A549 (cell line): ENCODE measurements at regions not wholly inside any gene's neighbourhood (a gene's known extent, or its start where the extent isn't known, plus 50 kb on each side); places are given as distances from the start of the nearest gene placed in this dataset.
"Not testable (repeated sequence)": the region's sequence is repeated elsewhere in the genome, so short reads cannot be mapped to it uniquely, and the experiment has no call there.

Experiments
- ATAC-seq, 2 experiments: fragments of 200-7000 bp in 1 of 2; fragments of >200 bp in 1 of 2; cut with Nextera tagmentation in 1 of 2; cut with Tn5 transposase in 1 of 2; 3 replicates each; pipeline versions ENCODE4 v1.8.0 to v1.9.1; 2018 to 2020; ENCODE audit warnings: mild to moderate bottlenecking in 1 of 2, moderate library complexity in 1 of 2
- CTCF ChIA-PET: fragments of 300-600 bp; sonication (Branson Sonifier 250); formaldehyde crosslinking; extraction: SDS; loops from one replicate; lab custom pipeline; 2021; ENCODE audit warnings: antibody characterized with exemption, inconsistent platforms; lab: Yijun Ruan, JAX
- POLR2A ChIA-PET: fragments of 350-600 bp; formaldehyde crosslinking; extraction: SDS; loops from one replicate; lab custom pipeline; 2021; ENCODE audit warnings: antibody characterized with exemption, inconsistent platforms; lab: Yijun Ruan, JAX
- DNase-seq, 2 experiments: peaks; one replicate each; pipeline versions ENCODE4 v3.0.0 to v3.0.0-alpha.2; 2011 to 2016; ENCODE audit warnings: low read depth in 1 of 2, low spot score in 1 of 2
- FAIRE-seq: peaks from 2 replicates; lab custom pipeline; 2011; peaks lifted over from hg19 to GRCh38; lab: Jason Lieb, UNC
- H3K27ac ChIP-seq, 2 experiments: fragments of >200 bp; sonication (Bioruptor Twin); formaldehyde crosslinking; 3 replicates each; pipeline ENCODE4 v1.5.1; 2016 to 2017
- H3K4me1 ChIP-seq: fragments of >200 bp; sonication (Bioruptor Twin); formaldehyde crosslinking; 3 replicates; pipeline ENCODE4 v1.6.1; 2016
- H3K4me2 ChIP-seq: fragments of >200 bp; sonication (Bioruptor Twin); formaldehyde crosslinking; 3 replicates; pipeline ENCODE4 v1.6.1; 2016
- H3K4me3 ChIP-seq: fragments of >200 bp; sonication (Bioruptor Twin); formaldehyde crosslinking; 3 replicates; pipeline ENCODE4 v1.5.1; 2016
- H3K9me3 ChIP-seq: fragments of >200 bp; sonication (Bioruptor Twin); formaldehyde crosslinking; 3 replicates; pipeline ENCODE4 v1.6.1; 2016
- CBX2 ChIP-seq: fragments of 200-600 bp; sonication (generic); IDR thresholded peaks from 2 replicates; pipeline ENCODE4 v1.6.1; 2016; ENCODE audit warnings: low read depth, mild to moderate bottlenecking, borderline replicate concordance
- CEBPB ChIP-seq, 2 experiments: fragments of >200 bp in 1 of 2; sonication (Bioruptor Twin) in 1 of 2; formaldehyde crosslinking in 1 of 2; IDR thresholded peaks; 2 replicates each; pipeline ENCODE4 v1.6.1; 2012 to 2016
- E2F6 ChIP-seq: IDR thresholded peaks from 2 replicates; pipeline ENCODE4 v1.6.1; 2012; ENCODE audit warnings: low read depth, borderline replicate concordance
- EHF ChIP-seq: fragments of 250-450 bp; sonication (Bioruptor Pico); IDR thresholded peaks from 2 replicates; pipeline ENCODE4 v1.5.0; 2020; ENCODE audit warnings: mild to moderate bottlenecking
- ELK1 ChIP-seq: fragments of 150-350 bp; IDR thresholded peaks from 2 replicates; pipeline ENCODE4 v1.6.1; 2014; ENCODE audit warnings: low read depth, mild to moderate bottlenecking, low read length
- EP300 ChIP-seq, 2 experiments: fragments of >200 bp; sonication (Bioruptor Twin); formaldehyde crosslinking; IDR thresholded peaks; 2 replicates in 1 of 2; 3 replicates in 1 of 2; pipeline ENCODE4 v1.6.1; 2016 to 2017
- ESRRA ChIP-seq: fragments of 150-350 bp; IDR thresholded peaks from 2 replicates; pipeline ENCODE4 v1.6.1; 2014; ENCODE audit warnings: mild to moderate bottlenecking, low read length, borderline replicate concordance
- FOSL2 ChIP-seq, 2 experiments: fragments of 450-650 bp in 1 of 2; fragments of >200 bp in 1 of 2; sonication (Bioruptor Twin) in 1 of 2; formaldehyde crosslinking; IDR thresholded peaks; 2 replicates each; pipeline versions ENCODE4 v1.5.0 to v1.6.1; 2016 to 2020; ENCODE audit warnings: mild to moderate bottlenecking in 1 of 2, moderate library complexity in 1 of 2
- HDAC2 ChIP-seq: fragments of 200-600 bp; sonication (generic); IDR thresholded peaks from 2 replicates; pipeline ENCODE4 v1.6.1; 2016
- HES2 ChIP-seq: fragments of >200 bp; sonication (Bioruptor Twin); formaldehyde crosslinking; IDR thresholded peaks from 2 replicates; pipeline ENCODE4 v1.6.1; 2016
- HEYL ChIP-seq: fragments of 250-450 bp; sonication (Bioruptor Pico); IDR thresholded peaks from 2 replicates; pipeline ENCODE4 v1.8.0; 2021; ENCODE audit warnings: mild to moderate bottlenecking, moderate library complexity
- JUN ChIP-seq, 2 experiments: fragments of >200 bp; sonication (Bioruptor Twin); formaldehyde crosslinking; IDR thresholded peaks; 2 replicates in 1 of 2; 3 replicates in 1 of 2; pipeline ENCODE4 v1.6.1; 2016 to 2017
- MAZ ChIP-seq: fragments of 150-350 bp; IDR thresholded peaks from 2 replicates; pipeline ENCODE4 v1.6.1; 2014; ENCODE audit warnings: antibody characterized with exemption, low read depth, low read length, borderline replicate concordance
- PHF8 ChIP-seq: fragments of 200-600 bp; sonication (generic); IDR thresholded peaks from 2 replicates; pipeline ENCODE4 v1.6.1; 2016; ENCODE audit warnings: low read depth, mild to moderate bottlenecking, antibody characterized with exemption, moderate library complexity, borderline replicate concordance
- POLR2AphosphoS2 ChIP-seq: conservative IDR thresholded peaks from 2 replicates; pipeline ENCODE4 v1.6.1; 2012; ENCODE audit warnings: low read length, improper control_type of control experiment, inconsistent platforms
- RARB ChIP-seq: fragments of 250-450 bp; sonication (Bioruptor Pico); IDR thresholded peaks from 2 replicates; pipeline ENCODE4 v1.8.0; 2021; ENCODE audit warnings: mild to moderate bottlenecking, moderate library complexity
- RCOR1 ChIP-seq: fragments of 150-350 bp; IDR thresholded peaks from 2 replicates; pipeline ENCODE4 v1.6.1; 2014; ENCODE audit warnings: antibody characterized with exemption, low read length, low read depth
- REST ChIP-seq: fragments of 200-600 bp; sonication (generic); IDR thresholded peaks from 2 replicates; pipeline ENCODE4 v1.6.1; 2016; ENCODE audit warnings: antibody characterized with exemption, mild to moderate bottlenecking, moderate library complexity
- ZC3H11A ChIP-seq: fragments of 450-650 bp; IDR thresholded peaks from 2 replicates; pipeline ENCODE4 v1.6.1; 2014; ENCODE audit warnings: antibody characterized with exemption, mild to moderate bottlenecking
- WGBS: methylation state at CpG from one replicate; pipeline ENCODE4 v1.1.6; 2017; ENCODE audit errors: missing lambda C conversion rate; 5-methylcytosine and 5-hydroxymethylcytosine counted together

GRCh38 chr1:70608815-70609214, 197.7 kb downstream of the CTH start:
- FAIRE-seq (no peak), DNase-seq (no peak), ATAC-seq (no peak)
- Histone ChIP-seq H3K4me3 (no peak overlapping the region), H3K4me1 (no peaks in the 10 kb centered on the region), H3K27ac (no peak overlapping the region), H3K4me2 (no peak overlapping the region), H3K9me3 (no peaks in the 10 kb centered on the region)
- WGBS, result 2% methylated on average over 2 of the region's 2 CpGs
- no peak for TF ChIP-seq ESRRA
- no peak for TF ChIP-seq RARB (CRISPR knock-in tag)
- ChIA-PET CTCF (no interaction called here), POLR2A (no interaction called here)

- ATAC-seq, H3K4me2 ChIP-seq, H3K4me1 ChIP-seq, CTCF ChIA-PET, DNase-seq, H3K27ac ChIP-seq, H3K9me3 ChIP-seq, POLR2A ChIA-PET, H3K4me3 ChIP-seq, FAIRE-seq: not testable (repeated sequence)
- WGBS, result 17% methylated on average over 2 of the region's 3 CpGs
Observed at GRCh38 chr1:70610164-70610563, 199.1 kb downstream of the CTH start.

- 0% methylated on average over 3 of the region's 3 CpGs for WGBS
- DNase-seq, result no peak
- ChIA-PET CTCF (no interaction called here), POLR2A (no interaction called here)
- no peak for ATAC-seq
- FAIRE-seq, result no peak
- no peak overlapping the region for H3K27ac ChIP-seq
- no peaks in the 10 kb centered on the region for H3K4me1 ChIP-seq
- TF ChIP-seq ZC3H11A (no peak), MAZ (no peak), E2F6 (no peak), HDAC2 (no peak), EHF (CRISPR knock-in tag) (no peak), JUN (IDR thresholded peaks at IDR 0.05) (no peak), REST (no peak), ELK1 (no peak)
- no peaks in the 10 kb centered on the region for H3K9me3 ChIP-seq
- no peak overlapping the region for H3K4me3 ChIP-seq
- H3K4me2 ChIP-seq, result no peak overlapping the region
Observed at GRCh38 chr1:70616946-70617345, 205.9 kb downstream of the CTH start.

GRCh38 chr1:70617728-70618127, 206.7 kb downstream of the CTH start:
- FAIRE-seq (no peak), DNase-seq (no peak), ATAC-seq (no peak)
- no peaks in the 10 kb centered on the region for H3K9me3 ChIP-seq
- WGBS, result 0% methylated on average over 2 of the region's 2 CpGs
- no peak overlapping the region for H3K4me3 ChIP-seq
- ChIA-PET CTCF (no interaction called here), POLR2A (no interaction called here)
- TF ChIP-seq POLR2AphosphoS2 (no peak), EP300 (IDR thresholded peaks at IDR 0.05) (no peak), HES2 (no peak), HEYL (CRISPR knock-in tag) (no peak), PHF8 (no peak), FOSL2 (IDR thresholded peaks at IDR 0.05) (no peak), FOSL2 (CRISPR knock-in tag; IDR thresholded peaks at IDR 0.05) (no peak), RCOR1 (no peak), RARB (CRISPR knock-in tag) (no peak), CEBPB (IDR thresholded peaks at IDR 0.05) (no peak), CBX2 (no peak)
- TF ChIP-seq, all 56 proteins: peak for 0
- H3K4me1 ChIP-seq, result no peaks in the 10 kb centered on the region
- no peak overlapping the region for H3K27ac ChIP-seq
- H3K4me2 ChIP-seq, result no peak overlapping the region
